ENCODE measurements at regions not wholly inside any gene's neighbourhood (a gene's known extent, or its start where the extent isn't known, plus 50 kb on each side); places are given as distances from the start of the nearest gene placed in this dataset.

DNA sequence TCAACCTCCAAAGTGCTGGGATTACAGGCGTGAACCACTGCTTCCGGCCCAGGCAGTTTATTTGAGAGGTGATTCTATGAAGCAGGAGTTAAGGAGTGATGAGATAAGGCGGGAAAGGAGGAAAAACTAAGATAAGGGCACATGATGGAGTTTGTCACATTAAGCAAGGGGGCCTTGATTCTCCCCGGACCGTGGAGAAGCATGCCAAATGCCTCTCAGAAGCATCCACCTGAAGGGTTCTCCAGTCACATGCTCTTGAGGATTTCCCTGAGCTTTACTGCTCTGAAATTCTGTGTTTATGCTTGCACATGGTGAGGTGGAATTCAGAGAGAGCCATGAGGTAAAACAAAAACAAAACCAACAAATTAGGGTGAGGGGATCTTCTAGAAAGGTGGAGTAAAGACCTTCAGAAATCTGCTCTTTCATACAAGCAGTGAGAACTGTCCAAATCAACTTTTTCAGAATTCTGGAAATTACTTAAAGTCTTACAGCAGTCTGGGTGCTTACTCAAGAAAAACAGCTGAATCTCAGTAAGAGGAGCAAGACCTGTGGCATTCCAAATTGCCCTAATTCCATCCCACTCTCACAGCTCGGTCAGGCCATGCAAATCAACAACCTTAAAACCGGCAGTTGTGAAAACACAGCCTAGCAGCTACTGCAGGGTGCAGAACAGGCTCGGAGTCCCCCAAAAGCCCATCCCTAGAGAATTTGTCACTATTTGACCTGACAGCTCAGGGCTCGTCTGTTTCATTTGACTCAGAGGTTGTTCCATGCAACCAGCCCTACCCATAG, 69.1 kb upstream of the CTLA4 start:
- TF ChIP-seq GABPA (IDR thresholded peaks at IDR 0.05; ENCODE audit: low read depth) (no peak), CTCF (IDR thresholded peaks at IDR 0.05; ENCODE audit: insufficient read depth, low read length) (no peak), SPI1 (IDR thresholded peaks at IDR 0.05; ENCODE audit: borderline replicate concordance, low read depth) (no peak), POLR2AphosphoS5 (IDR thresholded peaks at IDR 0.05; ENCODE audit: low read depth) (no peak), REST (IDR thresholded peaks at IDR 0.05; ENCODE audit: insufficient replicate concordance, low read depth) (no peak)

Data from HL-60 (cell line).